CD14-positive monocyte (primary cell): ENCODE measurements at regions not wholly inside any gene's neighbourhood (a gene's known extent, or its start where the extent isn't known, plus 50 kb on each side); places are given as distances from the start of the nearest gene placed in this dataset.

Experiments used
- DNase-seq, 3 donors: peaks; one replicate each; pipeline ENCODE4 v3.0.0-alpha.2; 2011 to 2022
- H2AFZ ChIP-seq: 2 replicates; pipeline ENCODE4 v1.6.0; 2012; ENCODE audit warnings: mild to moderate bottlenecking, low read depth, low read length, inconsistent platforms; ENCODE audit not compliant: insufficient read depth, poor library complexity, severe bottlenecking
- H3K27ac ChIP-seq, 2 donors: 1 replicate in 1 of 2; 2 replicates in 1 of 2; pipeline ENCODE4 v1.5.1; 2012 to 2013; ENCODE audit warnings: low read length in 2 of 2, control low read depth in 1 of 2, inconsistent platforms in 1 of 2, low read depth in 1 of 2, mild to moderate bottlenecking in 1 of 2
- H3K27me3 ChIP-seq, 2 donors: one replicate each; pipeline versions ENCODE4 v1.6.0 to v1.6.1; 2011 to 2013; ENCODE audit warnings: low read length in 2 of 2; ENCODE audit not compliant: control insufficient read depth in 2 of 2, insufficient read depth in 2 of 2
- H3K36me3 ChIP-seq, 2 donors: replicated peaks in 1 of 2; 1 replicate in 1 of 2; 2 replicates in 1 of 2; pipeline versions ENCODE4 v1.5.1 to v1.6.1; 2012 to 2013; ENCODE audit warnings: low read length in 2 of 2, control low read depth in 1 of 2, inconsistent platforms in 1 of 2, mild to moderate bottlenecking in 1 of 2; ENCODE audit not compliant: insufficient read depth in 2 of 2, control insufficient read depth in 1 of 2
- H3K4me1 ChIP-seq, 2 donors: 1 replicate in 1 of 2; 2 replicates in 1 of 2; pipeline versions ENCODE4 v1.5.1 to v1.6.1; 2012 to 2013; ENCODE audit warnings: low read length in 2 of 2, control low read depth in 1 of 2, inconsistent platforms in 1 of 2, mild to moderate bottlenecking in 1 of 2, moderate library complexity in 1 of 2; ENCODE audit not compliant: insufficient read depth in 2 of 2, control insufficient read depth in 1 of 2
- H3K4me2 ChIP-seq: replicated peaks from 2 replicates; pipeline ENCODE3; 2012; ENCODE audit warnings: low read length, moderate library complexity, mild to moderate bottlenecking; ENCODE audit not compliant: poor library complexity, severe bottlenecking; ENCODE audit errors: extremely low read depth
- H3K4me3 ChIP-seq, 3 experiments: fragments of 200-600 bp in 1 of 3; sonication (generic) in 1 of 3; replicated peaks in 1 of 3; 1 replicate in 2 of 3; 2 replicates in 1 of 3; pipeline ENCODE4 v1.5.1; 2011 to 2013; ENCODE audit warnings: low read length in 3 of 3, mild to moderate bottlenecking in 3 of 3, control low read depth in 2 of 3, low read depth in 2 of 3, inconsistent platforms in 1 of 3, moderate library complexity in 1 of 3
- H3K79me2 ChIP-seq: 2 replicates; pipeline ENCODE4 v1.6.0; 2012; ENCODE audit warnings: mild to moderate bottlenecking, control low read depth, inconsistent platforms, low read length, moderate library complexity; ENCODE audit not compliant: insufficient read depth
- H3K9ac ChIP-seq: 2 replicates; pipeline ENCODE4 v1.6.0; 2017; ENCODE audit warnings: low read length, mild to moderate bottlenecking; ENCODE audit not compliant: insufficient read depth, poor library complexity, severe bottlenecking
- H3K9me3 ChIP-seq, 2 donors: replicated peaks in 1 of 2; 1 replicate in 1 of 2; 2 replicates in 1 of 2; pipeline versions ENCODE4 v1.5.1 to v1.6.1; 2012 to 2013; ENCODE audit warnings: low read length in 2 of 2, control low read depth in 1 of 2; ENCODE audit not compliant: control insufficient read depth in 1 of 2, insufficient read depth in 1 of 2
- H4K20me1 ChIP-seq: 2 replicates; pipeline ENCODE4 v1.6.0; 2012; ENCODE audit warnings: mild to moderate bottlenecking, low read length, control low read depth, moderate library complexity; ENCODE audit not compliant: insufficient read depth
- H3K27ac Mint-ChIP-seq, 7 donors: one replicate each; pipeline ENCODE4 v1.8.0; 2020; ENCODE audit warnings: mild to moderate bottlenecking in 7 of 7, mixed read lengths in 7 of 7, moderate library complexity in 6 of 7, inconsistent platforms in 2 of 7
- H3K27me3 Mint-ChIP-seq, 3 donors: one replicate each; pipeline ENCODE4 v1.8.0; 2021 to 2022; ENCODE audit warnings: low read depth in 3 of 3, mild to moderate bottlenecking in 3 of 3, mixed read lengths in 3 of 3, moderate library complexity in 3 of 3, inconsistent platforms in 1 of 3
- H3K36me3 Mint-ChIP-seq, 2 donors: one replicate each; pipeline ENCODE4 v1.8.0; 2020; ENCODE audit warnings: mixed read lengths in 2 of 2, inconsistent platforms in 1 of 2, mild to moderate bottlenecking in 1 of 2
- H3K4me1 Mint-ChIP-seq: one replicate; pipeline ENCODE4 v1.8.0; 2020; ENCODE audit warnings: mild to moderate bottlenecking, mixed read lengths
- H3K4me3 Mint-ChIP-seq, 2 donors: one replicate each; pipeline ENCODE4 v1.8.0; 2020; ENCODE audit warnings: mild to moderate bottlenecking in 2 of 2, mixed read lengths in 2 of 2, moderate library complexity in 1 of 2
- H3K9me3 Mint-ChIP-seq, 7 donors: one replicate each; pipeline ENCODE4 v1.8.0; 2020 to 2022; ENCODE audit warnings: mixed read lengths in 7 of 7, mild to moderate bottlenecking in 6 of 7, moderate library complexity in 6 of 7, inconsistent platforms in 2 of 7
- WGBS: methylation state at CpG from one replicate; pipeline ENCODE4 v1.1.5; 2013; ENCODE audit warnings: missing lambda C conversion rate; ENCODE audit not compliant: insufficient coverage; 5-methylcytosine and 5-hydroxymethylcytosine counted together
- intact Hi-C, 2 donors: fragments of 100-400 bp; cut with micrococcal nuclease; formaldehyde crosslinking; loops; one replicate each; pipeline versions ENCODE4 v1.15.0 to v1.15.1; 2023
- TF ChIP-seq, protein P1 (sequence below): fragments of 200-600 bp; IDR thresholded peaks from one replicate; pipeline ENCODE4 v1.8.0; 2022; ENCODE audit warnings: antibody characterized with exemption, mild to moderate bottlenecking

- Mint-ChIP-seq H3K27me3 (peaks cover 10 to 12% (median 11%) of the 10 kb centered on the region in 3 donors), H3K4me3 (no peak overlapping the region), H3K9me3 (peaks cover 0 to 9% (median 7%) of the 10 kb centered on the region in 7 donors), H3K27ac (no peak overlapping the region), H3K36me3 (no peaks in the 10 kb centered on the region), H3K4me1 (peaks cover 11% of the 10 kb centered on the region)
- WGBS: 84% methylated on average over 3 of the region's 7 CpGs
- intact Hi-C loops: no loop called here
- Histone ChIP-seq H3K9ac (no peak overlapping the region), H3K4me1 (peaks cover 4 to 7% of the 10 kb centered on the region in 2 donors), H4K20me1 (no peaks in the 10 kb centered on the region), H3K4me3 (no peak overlapping the region), H3K79me2 (no peaks in the 10 kb centered on the region), H3K9me3 (no peaks in the 10 kb centered on the region), H3K27ac (no peak overlapping the region), H2AFZ (no peak overlapping the region), H3K36me3 (no peaks in the 10 kb centered on the region), H3K4me2 (no peak overlapping the region), H3K27me3 (no peaks in the 10 kb centered on the region)
- TF ChIP-seq, protein P1, sequence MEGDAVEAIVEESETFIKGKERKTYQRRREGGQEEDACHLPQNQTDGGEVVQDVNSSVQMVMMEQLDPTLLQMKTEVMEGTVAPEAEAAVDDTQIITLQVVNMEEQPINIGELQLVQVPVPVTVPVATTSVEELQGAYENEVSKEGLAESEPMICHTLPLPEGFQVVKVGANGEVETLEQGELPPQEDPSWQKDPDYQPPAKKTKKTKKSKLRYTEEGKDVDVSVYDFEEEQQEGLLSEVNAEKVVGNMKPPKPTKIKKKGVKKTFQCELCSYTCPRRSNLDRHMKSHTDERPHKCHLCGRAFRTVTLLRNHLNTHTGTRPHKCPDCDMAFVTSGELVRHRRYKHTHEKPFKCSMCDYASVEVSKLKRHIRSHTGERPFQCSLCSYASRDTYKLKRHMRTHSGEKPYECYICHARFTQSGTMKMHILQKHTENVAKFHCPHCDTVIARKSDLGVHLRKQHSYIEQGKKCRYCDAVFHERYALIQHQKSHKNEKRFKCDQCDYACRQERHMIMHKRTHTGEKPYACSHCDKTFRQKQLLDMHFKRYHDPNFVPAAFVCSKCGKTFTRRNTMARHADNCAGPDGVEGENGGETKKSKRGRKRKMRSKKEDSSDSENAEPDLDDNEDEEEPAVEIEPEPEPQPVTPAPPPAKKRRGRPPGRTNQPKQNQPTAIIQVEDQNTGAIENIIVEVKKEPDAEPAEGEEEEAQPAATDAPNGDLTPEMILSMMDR: no peak
- DNase-seq: no peak
Observed at GRCh38 chr18:8948471-8949149, 153.9 kb upstream of the NDUFV2 start.

GRCh38 chr18:8949206-8949605 is 153.3 kb upstream of the NDUFV2 start:
- Histone ChIP-seq H3K4me1 (peaks cover 0 to under 1% of the 10 kb centered on the region in 2 donors), H4K20me1 (no peaks in the 10 kb centered on the region), H3K4me3 (no peak overlapping the region), H3K36me3 (no peaks in the 10 kb centered on the region), H3K27ac (no peak overlapping the region), H3K4me2 (no peak overlapping the region), H3K79me2 (no peaks in the 10 kb centered on the region), H2AFZ (no peak overlapping the region), H3K9ac (no peak overlapping the region), H3K27me3 (no peaks in the 10 kb centered on the region), H3K9me3 (no peaks in the 10 kb centered on the region)
- TF ChIP-seq, protein P1: no peak
- peaks cover 5% of the 10 kb centered on the region for H3K4me1 Mint-ChIP-seq
- intact Hi-C loops: no loop called here
- DNase-seq: no peak
- 59% methylated on average over 7 of the region's 13 CpGs for WGBS
- no peak overlapping the region for H3K4me3 Mint-ChIP-seq
- H3K27me3 Mint-ChIP-seq: peaks cover 10 to 12% (median 11%) of the 10 kb centered on the region in 3 donors
- H3K36me3 Mint-ChIP-seq: no peaks in the 10 kb centered on the region
- H3K9me3 Mint-ChIP-seq: peaks cover 0 to 10% (median 7%) of the 10 kb centered on the region in 7 donors
- H3K27ac Mint-ChIP-seq: no peak overlapping the region
